Sigmoid colon (tissue), 6 donors: ENCODE measurements at regions not wholly inside any gene's neighbourhood (a gene's known extent, or its start where the extent isn't known, plus 50 kb on each side); places are given as distances from the start of the nearest gene placed in this dataset.

Experiments used
- DNase-seq: peaks from one replicate; pipeline ENCODE4 v3.0.0-alpha.2; 2019
- H3K27ac ChIP-seq, 4 donors: fragments of 200-600 bp; sonication (generic); one replicate each; pipeline ENCODE4 v1.5.1; 2016 to 2019; ENCODE audit warnings: mild to moderate bottlenecking in 1 of 4
- H3K27me3 ChIP-seq, 3 donors: fragments of 200-600 bp; sonication (generic); one replicate each; pipeline ENCODE4 v1.5.1; 2019; ENCODE audit warnings: mild to moderate bottlenecking in 1 of 3
- H3K36me3 ChIP-seq, 4 donors: fragments of 200-600 bp; sonication (generic); one replicate each; pipeline ENCODE4 v1.5.1; 2016 to 2019
- H3K4me1 ChIP-seq, 4 donors: fragments of 200-600 bp; sonication (generic); one replicate each; pipeline ENCODE4 v1.5.1; 2017 to 2019
- H3K4me3 ChIP-seq, 4 donors: fragments of 200-600 bp; sonication (generic); one replicate each; pipeline ENCODE4 v1.5.1; 2017 to 2019; ENCODE audit warnings: mild to moderate bottlenecking in 2 of 4, moderate library complexity in 1 of 4
- H3K9me3 ChIP-seq, 4 donors: fragments of 200-600 bp in 3 of 4; sonication (generic) in 3 of 4; one replicate each; pipeline versions ENCODE4 v1.5.1 to v1.6.1; 2013 to 2019
- CTCF ChIP-seq, 4 experiments: fragments of 450-650 bp in 3 of 4; fragments of 200-600 bp in 1 of 4; IDR thresholded peaks; one replicate each; pipeline ENCODE4 v1.5.1; 2016 to 2019; ENCODE audit warnings: antibody characterized with exemption in 4 of 4, mild to moderate bottlenecking in 3 of 4, moderate library complexity in 2 of 4
- EP300 ChIP-seq, 4 donors: sonication (generic); formaldehyde crosslinking; IDR thresholded peaks; one replicate each; pipeline ENCODE4 v1.6.1; 2017; ENCODE audit warnings: antibody characterized with exemption in 4 of 4
- POLR2A ChIP-seq, 2 donors: fragments of 450-650 bp; IDR thresholded peaks; one replicate each; pipeline ENCODE4 v1.6.1; 2016; ENCODE audit warnings: antibody characterized with exemption in 2 of 2, mild to moderate bottlenecking in 2 of 2, moderate library complexity in 2 of 2
- POLR2AphosphoS5 ChIP-seq, 4 donors: sonication (generic); formaldehyde crosslinking; IDR thresholded peaks; one replicate each; pipeline ENCODE4 v1.6.1; 2017; ENCODE audit warnings: antibody characterized with exemption in 4 of 4
- WGBS, 2 donors: extraction: QIAGEN DNeasy Blood & Tissue Kit; methylation state at CpG; one replicate each; pipeline ENCODE4 v1.1.7; 2013; 5-methylcytosine and 5-hydroxymethylcytosine counted together
- intact Hi-C: fragments of 100-400 bp; cut with DNase I; formaldehyde crosslinking; loops from one replicate; pipeline ENCODE4 v1.15.1; 2023
- donor health status: healthy with polysubstance abuse.
- donor health status: healthy.

GRCh38 chr10:78382047-78382446, 348.4 kb downstream of the RPS24 start:
- WGBS, 2 donors: 86 to 93% methylated on average over 5 of the region's 5 CpGs

GRCh38 chr10:78382772-78383171, 349.1 kb downstream of the RPS24 start:
- intact Hi-C loops: no loop called here
- Histone ChIP-seq H3K36me3 (no peaks in the 10 kb centered on the region), H3K4me3 (no peak overlapping the region), H3K27ac (no peak overlapping the region), H3K27me3 (no peaks in the 10 kb centered on the region), H3K4me1 (peaks cover 0 to 7% (median 4%) of the 10 kb centered on the region in 4 donors), H3K9me3 (no peaks in the 10 kb centered on the region)
- 84 to 87% methylated on average over 2 of the region's 2 CpGs for WGBS, 2 donors
- TF ChIP-seq EP300 (IDR thresholded peaks at IDR 0.05): no peak
- no peak for TF ChIP-seq POLR2A (IDR thresholded peaks at IDR 0.05)
- TF ChIP-seq POLR2AphosphoS5 (IDR thresholded peaks at IDR 0.05): no peak
- no peak for TF ChIP-seq CTCF (IDR thresholded peaks at IDR 0.05)
- no peak for DNase-seq

More at GRCh38 chr10:78382047-78382446, 348.4 kb downstream of the RPS24 start:
- intact Hi-C loops: no loop called here
- H3K4me3 ChIP-seq: no peak overlapping the region
- TF ChIP-seq EP300 (IDR thresholded peaks at IDR 0.05): no peak
- no peak for TF ChIP-seq CTCF (IDR thresholded peaks at IDR 0.05)
- no peak for TF ChIP-seq POLR2AphosphoS5 (IDR thresholded peaks at IDR 0.05)
- no peak for TF ChIP-seq POLR2A (IDR thresholded peaks at IDR 0.05)
- H3K36me3 ChIP-seq: no peaks in the 10 kb centered on the region
- no peaks in the 10 kb centered on the region for H3K9me3 ChIP-seq
- H3K27ac ChIP-seq: no peak overlapping the region
- DNase-seq: no peak
- no peaks in the 10 kb centered on the region for H3K27me3 ChIP-seq
- H3K4me1 ChIP-seq: peaks cover 0 to 7% (median 4%) of the 10 kb centered on the region in 4 donors

DNA sequence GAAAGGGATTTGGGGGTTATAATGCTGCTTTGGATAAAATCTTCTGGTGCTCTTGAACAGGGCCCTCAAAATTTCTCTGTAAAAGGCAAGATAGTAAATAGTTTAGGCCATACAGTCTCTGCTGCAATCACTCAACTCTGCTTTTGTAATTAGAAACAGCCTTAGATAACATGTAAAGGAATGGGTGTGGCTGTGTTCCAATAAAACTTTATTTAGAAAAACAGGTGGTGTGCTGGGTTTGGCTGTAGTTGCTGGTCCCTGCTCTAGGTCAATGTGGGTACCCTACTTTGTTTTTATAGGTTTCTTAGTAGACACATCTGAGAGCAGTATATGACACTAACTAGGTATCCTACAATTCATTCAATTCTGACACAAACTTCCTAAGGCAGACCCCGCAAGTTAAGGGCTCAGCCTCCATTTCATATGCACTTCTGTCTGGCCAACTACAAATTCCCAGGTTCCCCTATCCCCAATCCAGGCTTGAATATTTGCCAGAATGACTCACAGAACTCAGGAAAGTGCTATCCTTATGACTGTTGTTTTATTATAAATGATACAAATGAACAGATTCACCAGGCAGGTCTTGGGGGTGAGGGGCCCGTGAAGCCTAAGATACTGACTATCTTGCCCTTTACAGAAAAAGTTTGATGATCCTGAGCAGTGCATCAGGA, 349.9 kb downstream of the RPS24 start:
- Histone ChIP-seq H3K9me3 (no peaks in the 10 kb centered on the region), H3K4me1 (peaks cover 0 to 7% (median 4%) of the 10 kb centered on the region in 4 donors), H3K27ac (no peak overlapping the region), H3K27me3 (no peaks in the 10 kb centered on the region), H3K36me3 (no peaks in the 10 kb centered on the region), H3K4me3 (no peak overlapping the region)
- TF ChIP-seq POLR2AphosphoS5 (IDR thresholded peaks at IDR 0.05) (no peak), POLR2A (IDR thresholded peaks at IDR 0.05) (no peak), CTCF (IDR thresholded peaks at IDR 0.05) (no peak), EP300 (IDR thresholded peaks at IDR 0.05) (no peak)
- intact Hi-C loops: no loop called here
- no peak for DNase-seq
- whole genome bisulfite sequencing, 2 donors: 95 to 98% methylated on average over 2 of the region's 2 CpGs

- TF ChIP-seq CTCF (IDR thresholded peaks at IDR 0.05) (no peak), POLR2A (IDR thresholded peaks at IDR 0.05) (no peak), POLR2AphosphoS5 (IDR thresholded peaks at IDR 0.05) (no peak), EP300 (IDR thresholded peaks at IDR 0.05) (no peak)
- WGBS, 2 donors: 89 to 92% methylated on average over 1 of the region's 1 CpG
- intact Hi-C loops: no loop called here
Observed at GRCh38 chr10:78384049-78384431, 350.4 kb downstream of the RPS24 start.

GRCh38 chr10:78385599-78385998, 351.9 kb downstream of the RPS24 start:
- intact Hi-C loops: no loop called here
- WGBS, 2 donors: 92 to 93% methylated on average over 5 of the region's 5 CpGs
- DNase-seq: no peak
- Histone ChIP-seq H3K4me1 (peaks cover 0 to 7% (median 4%) of the 10 kb centered on the region in 4 donors), H3K9me3 (no peaks in the 10 kb centered on the region), H3K36me3 (no peaks in the 10 kb centered on the region), H3K27ac (no peak overlapping the region), H3K4me3 (no peak overlapping the region), H3K27me3 (no peaks in the 10 kb centered on the region)
- TF ChIP-seq POLR2AphosphoS5 (IDR thresholded peaks at IDR 0.05): no peak
- TF ChIP-seq POLR2A (IDR thresholded peaks at IDR 0.05): no peak
- TF ChIP-seq EP300 (IDR thresholded peaks at IDR 0.05): no peak

More at GRCh38 chr10:78384049-78384431, 350.4 kb downstream of the RPS24 start:
- Histone ChIP-seq H3K4me3 (no peak overlapping the region), H3K4me1 (peaks cover 0 to 7% (median 4%) of the 10 kb centered on the region in 4 donors), H3K27me3 (no peaks in the 10 kb centered on the region), H3K9me3 (no peaks in the 10 kb centered on the region), H3K27ac (no peak overlapping the region), H3K36me3 (no peaks in the 10 kb centered on the region)
- DNase-seq: no peak
